Stimulated activated CD8-positive, alpha-beta memory T cell treated with anti-CD3 and anti-CD28 coated beads, Interleukin-15, amount 100 ng/mL, for 24 hours (primary cell): ENCODE measurements at regions not wholly inside any gene's neighbourhood (a gene's known extent, or its start where the extent isn't known, plus 50 kb on each side); places are given as distances from the start of the nearest gene placed in this dataset.

Source experiments
- DNase-seq: peaks from one replicate; pipeline ENCODE4 v3.0.0-alpha.2; 2020; ENCODE audit warnings: low read depth

GRCh38 chr11:19472679-19473078, 231.9 kb upstream of the E2F8 start:
- no peak for DNase-seq

GRCh38 chr11:19467904-19468303, 227.2 kb upstream of the E2F8 start:
- DNase-seq = no peak

GRCh38 chr11:19466314-19466713, 225.6 kb upstream of the E2F8 start:
- DNase-seq = no peak

- DNase-seq = no peak
These were observed 223.2 kb upstream of the E2F8 start for GRCh38 chr11:19463976-19464375.

- DNase-seq = no peak
These were observed 220.1 kb upstream of the E2F8 start for GRCh38 chr11:19460718-19461405.

- no peak for DNase-seq
These were observed 218.5 kb upstream of the E2F8 start for GRCh38 chr11:19459240-19459639.

GRCh38 chr11:19458721-19459120, 218.0 kb upstream of the E2F8 start:
- DNase-seq = no peak

GRCh38 chr11:19458231-19458630, 217.5 kb upstream of the E2F8 start:
- DNase-seq = no peak

- no peak for DNase-seq
These were observed 215.0 kb upstream of the E2F8 start for GRCh38 chr11:19455731-19456130.

GRCh38 chr11:19453651-19454257, 213.0 kb upstream of the E2F8 start:
- no peak for DNase-seq

GRCh38 chr11:19451609-19452008, 210.9 kb upstream of the E2F8 start:
- no peak for DNase-seq

- DNase-seq = no peak
These were observed 209.5 kb upstream of the E2F8 start for GRCh38 chr11:19450282-19450681.

- DNase-seq = no peak
These were observed 207.9 kb upstream of the E2F8 start for GRCh38 chr11:19448651-19449050.

GRCh38 chr11:19447150-19447566, 206.4 kb upstream of the E2F8 start:
- DNase-seq = no peak

GRCh38 chr11:19445771-19446170, 205.0 kb upstream of the E2F8 start:
- no peak for DNase-seq

GRCh38 chr11:19444231-19444630, 203.5 kb upstream of the E2F8 start:
- DNase-seq = no peak

GRCh38 chr11:19442554-19442910, 201.8 kb upstream of the E2F8 start:
- DNase-seq = no peak

GRCh38 chr11:19441752-19442553, 201.2 kb upstream of the E2F8 start:
- no peak for DNase-seq

- DNase-seq = no peak
These were observed 200.5 kb upstream of the E2F8 start for GRCh38 chr11:19441288-19441687.

- DNase-seq = no peak
These were observed 197.0 kb upstream of the E2F8 start for GRCh38 chr11:19437760-19438159.

GRCh38 chr11:19436932-19437331, 196.2 kb upstream of the E2F8 start:
- DNase-seq = no peak

- DNase-seq = no peak
These were observed 194.7 kb upstream of the E2F8 start for GRCh38 chr11:19435306-19435989.

- DNase-seq = no peak
These were observed 193.0 kb upstream of the E2F8 start for GRCh38 chr11:19433791-19434190.
